ENCODE measurements at regions not wholly inside any gene's neighbourhood (a gene's known extent, or its start where the extent isn't known, plus 50 kb on each side); places are given as distances from the start of the nearest gene placed in this dataset.

GRCh38 chr2:34602262-34602661 lies 1003.2 kb upstream of the FAM98A start:
- H3K27me3 Mint-ChIP-seq (ENCODE audit: unreplicated experiment), result no peaks in the 10 kb centered on the region
- H3K4me1 Mint-ChIP-seq (ENCODE audit: low read depth, unreplicated experiment), result no peaks in the 10 kb centered on the region
- H3K9me3 Mint-ChIP-seq (ENCODE audit: low read depth, unreplicated experiment), result peaks cover 10% of the 10 kb centered on the region
- DNase-seq, result no peak
- no TSS peak for BruUV-seq (replicated peaks)
- H3K27ac Mint-ChIP-seq (ENCODE audit: unreplicated experiment), result no peak overlapping the region
- intact Hi-C loops (cut with micrococcal nuclease; ENCODE audit: unreplicated experiment), result no loop called here
- TF ChIP-seq CTCF (IDR thresholded peaks at IDR 0.05; ENCODE audit: unreplicated experiment), result no peak
- no peaks in the 10 kb centered on the region for H3K36me3 Mint-ChIP-seq (ENCODE audit: insufficient read depth, unreplicated experiment)
- H3K4me3 Mint-ChIP-seq (ENCODE audit: low read depth, unreplicated experiment), result no peak overlapping the region
- CTCF ChIA-PET, result no interaction called here

GRCh38 chr2:34601561-34601960 lies 1002.5 kb upstream of the FAM98A start:
- DNase-seq, result no peak
- H3K4me1 Mint-ChIP-seq (ENCODE audit: low read depth, unreplicated experiment), result no peaks in the 10 kb centered on the region
- no peaks in the 10 kb centered on the region for H3K36me3 Mint-ChIP-seq (ENCODE audit: insufficient read depth, unreplicated experiment)
- no peak overlapping the region for H3K27ac Mint-ChIP-seq (ENCODE audit: unreplicated experiment)
- TF ChIP-seq CTCF (IDR thresholded peaks at IDR 0.05; ENCODE audit: unreplicated experiment), result no peak
- CTCF ChIA-PET, result no interaction called here
- no peaks in the 10 kb centered on the region for H3K27me3 Mint-ChIP-seq (ENCODE audit: unreplicated experiment)
- BruUV-seq (replicated peaks), result no TSS peak
- peaks cover 10% of the 10 kb centered on the region for H3K9me3 Mint-ChIP-seq (ENCODE audit: low read depth, unreplicated experiment)
- intact Hi-C loops (cut with micrococcal nuclease; ENCODE audit: unreplicated experiment), result no loop called here
- no peak overlapping the region for H3K4me3 Mint-ChIP-seq (ENCODE audit: low read depth, unreplicated experiment)

- TF ChIP-seq CTCF (IDR thresholded peaks at IDR 0.05; ENCODE audit: unreplicated experiment), result no peak
- CTCF ChIA-PET, result no interaction called here
- Mint-ChIP-seq H3K4me1 (ENCODE audit: low read depth, unreplicated experiment) (no peaks in the 10 kb centered on the region), H3K27ac (ENCODE audit: unreplicated experiment) (no peak overlapping the region), H3K9me3 (ENCODE audit: low read depth, unreplicated experiment) (peaks cover 11% of the 10 kb centered on the region), H3K4me3 (ENCODE audit: low read depth, unreplicated experiment) (no peak overlapping the region), H3K27me3 (ENCODE audit: unreplicated experiment) (no peaks in the 10 kb centered on the region), H3K36me3 (ENCODE audit: insufficient read depth, unreplicated experiment) (no peaks in the 10 kb centered on the region)
- BruUV-seq (replicated peaks), result no TSS peak
- intact Hi-C loops (cut with micrococcal nuclease; ENCODE audit: unreplicated experiment), result no loop called here
- no peak for DNase-seq
Observed at GRCh38 chr2:34578641-34579040, 979.5 kb upstream of the FAM98A start.

- DNase-seq, result no peak
- H3K27me3 Mint-ChIP-seq (ENCODE audit: unreplicated experiment), result no peaks in the 10 kb centered on the region
- no TSS peak for BruUV-seq (replicated peaks)
- no peaks in the 10 kb centered on the region for H3K36me3 Mint-ChIP-seq (ENCODE audit: insufficient read depth, unreplicated experiment)
- peaks cover 9% of the 10 kb centered on the region for H3K9me3 Mint-ChIP-seq (ENCODE audit: low read depth, unreplicated experiment)
- H3K4me1 Mint-ChIP-seq (ENCODE audit: low read depth, unreplicated experiment), result no peaks in the 10 kb centered on the region
- no peak overlapping the region for H3K27ac Mint-ChIP-seq (ENCODE audit: unreplicated experiment)
- no peak overlapping the region for H3K4me3 Mint-ChIP-seq (ENCODE audit: low read depth, unreplicated experiment)
- TF ChIP-seq CTCF (IDR thresholded peaks at IDR 0.05; ENCODE audit: unreplicated experiment), result no peak
- intact Hi-C loops (cut with micrococcal nuclease; ENCODE audit: unreplicated experiment), result loop anchor here (2.0 kb wide), 1 partner anchor 474 kb away; no protein-coding TSS in a partner anchor
- CTCF ChIA-PET, result no interaction called here
Observed at GRCh38 chr2:34570266-34570872, 971.3 kb upstream of the FAM98A start.
